NCI-H2196 treated with DMSO at 0.1 percent for 48 hours (cell line): ENCODE measurements at regions not wholly inside any gene's neighbourhood (a gene's known extent, or its start where the extent isn't known, plus 50 kb on each side); places are given as distances from the start of the nearest gene placed in this dataset.

ENCODE experiments used
- DNase-seq: peaks from one replicate; lab custom pipeline; 2025; ENCODE audit not compliant: unreplicated experiment; lab: John Stamatoyannopoulos, UW

DNA sequence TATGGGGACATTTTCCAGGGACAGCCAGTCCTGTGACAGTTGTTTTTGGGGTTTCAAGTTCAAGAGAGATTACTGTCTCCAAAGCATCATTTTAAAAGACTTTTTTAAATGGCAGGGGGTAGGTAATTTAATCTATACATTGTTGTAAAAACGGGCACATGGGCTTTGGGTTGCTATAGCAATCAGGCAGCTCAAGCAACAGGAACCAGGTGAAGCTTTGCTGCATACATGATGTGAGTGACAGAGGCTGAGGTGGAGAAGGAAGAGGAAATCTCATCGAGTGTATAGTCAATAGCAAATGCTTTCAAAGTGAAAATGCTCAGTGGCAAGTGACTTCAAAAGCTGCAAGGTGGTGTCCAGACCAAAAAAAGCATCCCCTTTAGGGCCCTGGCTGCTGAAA is 277.4 kb upstream of the JAG1 start:
- no peak for DNase-seq

DNA sequence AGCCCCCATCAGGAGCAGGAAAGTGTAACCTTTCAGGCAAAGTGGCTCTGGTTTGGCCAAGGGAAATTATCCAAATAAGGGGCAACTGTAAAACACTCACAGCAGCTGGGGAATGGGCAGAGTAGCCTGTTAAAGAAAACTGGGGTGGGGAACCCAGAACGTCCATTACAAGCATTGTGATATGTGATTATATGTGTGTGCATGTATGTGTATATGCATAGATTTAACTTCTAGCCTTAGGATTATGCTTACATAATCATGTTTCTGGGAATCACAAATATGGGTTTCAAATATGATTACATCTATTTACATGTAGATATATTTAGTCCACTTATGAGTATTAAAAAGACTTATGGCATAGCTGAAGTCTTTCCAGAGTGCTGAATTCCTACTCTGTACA is 278.1 kb upstream of the JAG1 start:
- no peak for DNase-seq

DNA sequence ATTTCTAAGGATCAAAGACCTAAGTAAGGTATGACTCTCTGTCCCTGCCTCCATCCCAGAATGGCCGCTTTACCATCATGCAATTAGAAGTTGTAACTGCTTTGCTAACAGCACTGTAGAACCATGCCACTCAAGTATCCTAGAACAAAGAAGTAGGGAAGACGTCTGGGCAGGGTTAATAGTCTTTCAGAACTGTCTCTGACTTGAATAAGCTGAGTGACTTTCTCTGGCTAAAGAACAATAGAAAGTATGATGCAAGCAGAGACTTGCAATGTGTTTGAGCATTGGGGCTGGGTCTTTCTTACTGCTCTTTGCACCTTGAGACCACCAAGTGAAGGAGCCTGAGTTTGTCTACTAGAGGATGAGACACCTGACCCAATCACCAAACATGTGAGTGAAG is 279.6 kb upstream of the JAG1 start:
- no peak for DNase-seq

DNA sequence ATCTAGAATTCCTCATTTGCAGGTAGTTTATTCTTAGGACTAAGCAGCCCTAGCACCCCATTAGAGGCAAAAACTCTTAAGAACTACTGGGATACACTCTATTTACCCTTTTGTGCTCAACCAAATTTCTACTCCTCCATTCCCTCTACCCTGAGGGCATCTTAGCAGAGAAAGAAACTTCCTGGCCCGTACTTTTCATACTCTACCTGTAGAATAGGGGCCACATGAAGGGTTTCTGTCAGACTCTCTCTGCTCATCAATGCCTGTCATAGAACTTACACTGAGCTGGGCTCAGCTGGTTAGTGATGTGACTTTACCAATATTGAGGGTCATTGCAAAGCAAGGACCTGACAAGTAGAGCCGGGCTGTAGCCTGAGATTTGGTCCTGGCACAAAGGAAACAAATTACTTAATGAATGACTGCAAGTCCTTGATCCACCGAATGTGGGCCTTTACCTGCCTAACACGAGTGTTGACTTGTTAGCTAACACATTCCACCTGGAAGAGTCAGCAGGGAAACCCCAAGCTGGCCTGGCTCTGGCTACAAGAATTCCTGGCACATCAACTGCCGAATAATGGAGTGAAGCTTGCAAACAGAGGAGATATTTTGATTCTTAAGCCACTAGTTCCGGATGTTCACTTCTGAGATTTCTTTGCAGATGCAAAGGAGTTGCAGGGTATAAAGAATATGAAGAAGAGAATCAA is 280.5 kb upstream of the JAG1 start:
- no peak for DNase-seq

DNA sequence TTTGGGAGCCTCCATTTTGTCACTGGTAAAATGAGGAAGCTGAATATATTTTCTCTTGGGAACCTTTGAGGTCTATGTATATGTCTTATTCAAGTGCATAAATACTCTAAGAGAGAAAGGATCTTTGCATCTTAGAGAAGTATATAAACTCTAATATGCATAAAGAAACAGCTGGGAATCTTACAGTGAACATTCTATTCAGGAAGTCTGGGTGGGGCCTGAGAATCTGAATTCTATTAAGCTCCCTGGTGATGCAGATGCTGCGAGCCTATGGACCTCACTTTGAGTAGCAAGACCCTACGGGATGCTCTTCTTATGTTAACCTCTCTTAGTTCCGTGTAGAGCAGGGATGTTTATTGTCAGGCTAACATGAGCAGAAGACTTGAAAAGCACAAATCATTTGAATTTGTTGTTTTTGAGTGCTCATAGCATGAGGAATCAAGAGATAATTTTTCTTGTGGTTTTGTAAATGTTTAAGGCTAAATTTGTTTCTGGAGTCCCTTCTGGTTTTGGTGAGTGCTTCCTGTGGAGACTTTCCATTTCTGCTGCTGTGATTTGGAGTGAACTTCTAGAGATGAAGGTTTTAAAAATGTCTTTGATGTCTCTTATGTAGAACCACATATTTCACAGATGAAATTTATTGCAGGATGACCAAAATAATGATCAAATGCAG is 281.2 kb upstream of the JAG1 start:
- no peak for DNase-seq

DNA sequence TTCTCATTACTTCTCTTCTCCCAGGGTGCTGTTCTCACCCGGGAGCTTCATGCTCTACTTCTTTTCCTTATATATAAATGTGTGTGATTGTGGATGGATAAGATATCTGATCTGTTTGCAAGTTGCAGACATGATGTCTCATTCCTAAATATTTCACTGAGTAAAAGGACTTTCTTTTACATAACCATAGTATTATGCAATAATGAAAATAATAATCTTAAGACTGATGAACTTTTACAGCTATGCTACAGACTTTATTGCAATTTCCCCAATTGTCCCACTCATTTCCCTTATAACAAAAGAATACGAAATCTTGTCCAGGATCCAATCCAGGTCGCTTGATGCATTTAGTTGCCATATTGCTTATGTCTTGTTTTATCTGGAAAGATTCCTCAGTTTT is 284.5 kb upstream of the JAG1 start:
- DNase-seq = no peak

DNA sequence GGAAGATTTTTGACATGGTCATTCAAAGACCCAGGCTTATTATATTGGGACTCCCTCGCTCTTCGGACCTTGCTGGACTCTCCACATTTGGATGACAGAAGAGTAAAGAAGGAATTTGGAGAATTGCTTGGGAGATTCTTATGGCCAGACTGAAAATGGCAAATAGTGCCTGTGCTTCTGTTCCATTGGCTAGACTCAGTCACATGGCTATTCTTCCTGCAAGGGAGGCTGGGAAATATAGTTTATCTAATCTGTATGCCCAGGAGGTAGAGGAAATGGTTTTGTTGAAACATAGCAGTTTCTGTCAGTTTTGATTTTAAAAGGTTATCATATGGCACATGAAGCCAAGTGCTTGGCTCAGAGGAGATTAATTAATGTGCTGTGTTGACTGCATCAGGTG is 286.6 kb upstream of the JAG1 start:
- no peak for DNase-seq

DNA sequence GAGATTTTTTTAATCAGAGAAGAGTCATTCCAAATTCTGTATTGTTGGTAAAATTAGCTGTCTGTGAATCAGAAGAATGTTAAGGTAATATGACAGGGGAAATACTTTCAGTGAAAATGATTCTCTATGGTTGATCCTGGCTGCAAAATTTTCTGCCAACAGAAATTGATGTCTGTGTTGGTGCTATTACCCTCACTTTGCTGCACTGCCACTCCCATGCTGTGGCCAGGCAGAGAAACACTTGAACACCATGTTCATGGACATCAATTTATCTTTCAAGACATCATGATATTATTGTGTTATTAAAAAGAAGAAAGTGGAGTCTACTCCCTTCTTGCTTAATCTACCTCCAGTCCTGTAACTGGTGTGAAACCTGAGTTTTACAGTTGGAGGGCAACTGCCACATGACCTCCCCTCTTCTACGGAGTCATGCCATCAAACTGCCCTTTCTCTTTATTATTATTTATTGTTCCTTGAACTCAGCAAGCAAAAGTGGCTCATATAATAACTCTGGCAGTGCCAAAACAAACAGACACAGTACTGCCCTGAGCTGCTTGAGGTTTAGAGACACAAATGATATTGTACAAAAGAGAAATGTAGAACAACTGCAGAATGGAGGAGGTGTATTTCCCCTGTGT is 288.0 kb upstream of the JAG1 start:
- DNase-seq = peak; percentile 56

DNA sequence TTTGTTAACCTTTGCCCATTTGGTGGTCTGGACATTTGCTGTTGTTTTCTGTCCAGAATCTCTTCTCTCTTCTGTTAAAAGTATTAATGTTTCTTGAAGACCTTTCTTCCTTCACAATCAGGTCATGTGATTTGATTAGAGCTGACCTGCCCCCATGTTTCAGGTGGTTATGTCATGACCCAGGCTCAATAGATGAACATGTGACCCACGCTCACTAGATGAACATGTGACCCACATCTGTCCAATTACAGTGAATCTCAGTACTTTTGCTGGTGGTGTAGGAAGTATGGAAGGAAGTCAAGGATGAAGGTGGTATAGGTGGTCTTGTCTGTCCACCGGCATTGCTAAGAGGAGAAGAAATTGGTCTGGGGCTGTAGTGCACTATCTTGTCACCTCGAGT is 289.1 kb upstream of the JAG1 start:
- DNase-seq = no peak

DNA sequence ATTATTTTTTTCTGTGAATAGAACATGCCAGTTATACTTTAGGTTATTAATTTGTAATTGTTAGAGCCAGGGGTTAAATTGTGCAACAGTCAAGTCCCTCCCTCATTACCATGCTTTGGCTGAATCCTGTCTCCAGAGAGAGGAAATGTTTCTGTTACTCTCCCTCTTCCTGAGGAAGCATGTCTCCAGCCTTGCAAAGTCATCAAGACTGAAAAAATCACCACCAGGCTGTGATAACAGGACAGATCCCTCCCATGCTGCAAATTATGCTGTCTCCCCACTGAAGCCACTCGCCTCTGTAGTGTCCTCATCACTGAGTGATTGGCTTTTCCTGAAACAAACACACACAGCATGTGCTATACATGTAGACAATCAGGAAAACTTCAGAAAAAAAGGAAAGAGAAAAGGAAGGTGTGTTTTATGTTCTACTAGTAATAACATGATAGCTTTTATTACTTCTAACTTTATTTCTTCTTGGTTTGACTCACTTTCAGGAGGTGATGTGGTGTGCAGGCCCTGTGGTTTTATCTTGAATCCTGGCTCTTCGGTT is 290.0 kb upstream of the JAG1 start:
- DNase-seq = no peak

DNA sequence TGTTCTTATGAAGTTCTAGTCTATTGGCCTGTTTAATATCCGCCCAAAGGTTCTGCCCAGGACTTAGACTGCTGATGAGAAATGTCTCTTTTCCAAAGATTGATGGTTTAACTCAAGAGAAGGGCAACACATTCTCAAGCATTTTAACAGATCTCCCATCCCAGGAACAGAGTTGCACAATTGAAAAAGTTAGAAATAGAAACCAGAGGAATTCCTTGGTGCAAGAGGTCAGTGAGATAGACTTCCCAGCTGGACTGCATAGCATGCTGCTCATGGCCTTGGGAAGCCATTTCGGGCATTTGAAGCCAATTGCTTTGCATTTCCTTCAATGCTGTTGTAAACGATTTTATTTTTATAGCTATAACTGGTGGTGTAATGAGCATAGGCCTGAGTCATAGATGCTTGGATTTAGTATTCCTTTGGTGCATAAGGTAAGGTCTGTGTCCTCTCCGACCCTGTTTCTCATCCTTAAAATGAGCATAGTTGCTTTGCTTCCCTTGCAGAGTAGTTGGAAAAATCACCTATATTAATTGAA is 292.2 kb upstream of the JAG1 start:
- DNase-seq = no peak

DNA sequence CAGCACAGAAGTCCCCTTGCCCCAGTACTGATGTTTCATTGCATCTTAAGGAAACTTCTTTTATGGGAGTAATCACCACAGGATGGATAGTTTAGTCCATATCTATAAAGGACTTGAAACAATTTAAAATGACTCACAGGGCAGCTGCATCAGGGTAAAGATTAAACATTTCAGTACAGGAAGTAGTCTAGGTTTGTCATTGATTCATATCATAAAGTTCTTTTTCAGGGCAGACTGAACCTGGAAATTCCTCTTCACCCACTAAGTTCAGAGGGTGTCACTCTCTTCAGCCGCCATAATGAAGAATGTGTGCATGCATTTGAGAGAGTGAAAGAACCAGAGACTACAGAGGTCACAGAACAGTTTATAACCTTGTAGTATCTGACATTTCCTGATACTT is 296.3 kb upstream of the JAG1 start:
- no peak for DNase-seq

DNA sequence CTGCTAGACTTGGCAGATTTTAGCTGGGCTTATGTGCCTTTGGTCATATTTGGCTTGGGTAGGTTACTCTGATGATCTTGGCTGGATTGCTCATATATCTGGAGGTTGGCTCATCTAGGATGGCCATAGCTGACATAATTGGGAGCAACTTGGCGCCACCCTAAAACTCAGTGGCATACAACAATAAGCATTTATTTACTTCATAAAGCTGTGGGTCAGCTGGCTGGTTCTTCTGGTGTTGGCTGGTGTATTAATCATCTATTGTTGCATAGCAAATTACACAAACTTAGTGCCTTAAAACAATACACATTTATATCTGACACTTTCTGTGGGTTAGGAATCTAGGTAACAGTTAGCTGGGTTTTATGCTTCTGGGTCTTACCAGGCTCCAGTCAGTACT is 297.3 kb upstream of the JAG1 start:
- DNase-seq = no peak

DNA sequence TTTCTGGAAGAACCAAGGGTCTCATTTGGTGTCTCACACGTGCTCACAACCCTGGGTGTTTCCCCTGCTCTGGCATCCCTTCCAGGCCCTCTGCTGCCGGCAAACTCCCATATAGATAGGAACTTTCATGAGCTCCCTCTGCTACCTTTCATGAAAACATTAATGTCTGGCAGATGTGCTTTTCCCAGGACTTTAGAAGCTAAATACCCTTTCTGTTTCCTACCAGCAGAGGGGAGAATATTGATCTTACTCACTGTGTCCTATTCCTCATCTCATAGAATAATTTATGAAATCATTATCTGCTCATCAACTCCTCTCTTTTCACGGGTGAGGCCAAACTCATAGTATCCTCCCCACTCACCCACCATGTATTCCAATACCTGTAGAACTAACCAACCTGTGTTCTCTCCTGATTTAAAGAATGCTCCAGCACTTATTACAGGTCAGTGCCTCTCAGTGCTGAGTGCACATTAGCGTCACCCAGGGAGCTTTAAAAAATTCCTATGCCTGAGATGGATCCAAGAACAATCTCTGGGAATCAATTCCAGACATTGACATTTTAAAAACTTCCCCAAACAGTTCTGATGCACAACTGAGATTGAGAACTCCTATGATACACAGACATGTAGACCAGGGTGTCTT is 298.5 kb upstream of the JAG1 start:
- DNase-seq = no peak

DNA sequence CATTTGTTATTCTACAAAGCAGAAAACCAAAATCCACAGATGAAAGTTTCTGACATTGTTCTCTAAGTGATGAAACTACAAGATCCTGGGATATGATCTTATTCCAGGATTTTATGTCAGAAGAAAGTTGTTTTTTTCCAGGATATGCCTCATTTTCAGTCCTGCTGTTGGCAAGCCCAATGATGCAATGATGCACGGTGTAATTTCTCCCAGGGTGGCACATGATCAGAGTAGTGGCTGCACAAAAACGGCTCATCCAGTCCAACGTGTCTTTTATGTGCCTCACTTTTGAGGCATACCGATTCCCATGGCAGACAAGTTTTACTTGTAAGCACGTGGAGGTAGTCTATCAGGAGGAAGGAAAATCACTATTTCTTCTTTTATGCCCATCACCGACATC is 302.3 kb upstream of the JAG1 start:
- no peak for DNase-seq

DNA sequence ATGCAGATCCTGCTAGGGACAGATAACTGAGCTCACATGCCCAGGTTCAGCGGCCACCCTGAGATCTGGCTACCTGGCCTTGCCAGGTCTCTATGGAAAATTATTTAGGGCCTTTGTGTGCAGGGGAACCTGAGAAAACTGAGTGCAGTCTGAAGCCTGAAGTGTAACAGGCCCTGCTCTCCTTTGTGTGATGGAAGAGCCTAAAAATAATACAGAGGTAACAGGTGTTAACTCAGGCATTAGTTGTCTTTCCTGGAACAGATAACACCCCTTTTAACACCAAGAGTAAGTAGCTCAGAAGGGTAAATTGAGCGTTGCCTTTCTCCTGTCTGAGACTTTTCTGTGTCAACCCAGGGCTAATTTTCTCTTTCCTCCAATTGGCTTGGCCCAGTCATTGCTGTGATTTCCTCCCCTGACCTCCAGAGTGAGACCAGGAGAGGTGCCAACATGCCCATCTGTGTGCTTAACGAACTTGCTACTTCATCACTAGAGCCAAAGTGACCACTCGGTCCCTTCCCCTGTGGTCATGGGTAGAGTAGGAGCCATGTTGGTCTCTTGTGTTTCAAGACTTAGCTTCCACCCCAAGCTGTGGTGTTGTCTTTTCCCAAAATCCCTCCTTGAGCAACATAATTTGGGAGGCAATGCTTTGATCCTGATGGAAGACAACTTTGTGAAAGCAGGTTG is 304.4 kb upstream of the JAG1 start:
- no peak for DNase-seq

DNA sequence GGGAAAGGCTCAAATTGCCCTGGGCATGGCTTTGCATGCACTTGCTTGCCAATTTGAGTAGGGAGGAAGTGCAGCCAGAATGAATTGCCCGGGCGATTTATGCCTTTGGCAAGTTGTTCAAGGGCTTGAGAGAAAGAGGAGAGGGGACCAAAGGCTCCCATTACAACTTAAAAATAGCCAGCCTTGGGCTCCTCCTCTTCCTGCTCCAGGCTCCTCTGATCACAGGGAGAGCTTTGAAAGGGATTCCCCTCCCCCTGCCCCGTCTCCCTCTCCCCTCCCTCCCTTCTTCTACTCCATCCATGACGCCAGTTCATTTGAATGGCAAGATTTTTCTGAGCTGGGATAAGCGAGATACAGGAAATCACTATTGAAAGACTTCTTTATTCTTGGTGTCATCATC is 304.9 kb upstream of the JAG1 start:
- DNase-seq = peak; percentile 32

DNA sequence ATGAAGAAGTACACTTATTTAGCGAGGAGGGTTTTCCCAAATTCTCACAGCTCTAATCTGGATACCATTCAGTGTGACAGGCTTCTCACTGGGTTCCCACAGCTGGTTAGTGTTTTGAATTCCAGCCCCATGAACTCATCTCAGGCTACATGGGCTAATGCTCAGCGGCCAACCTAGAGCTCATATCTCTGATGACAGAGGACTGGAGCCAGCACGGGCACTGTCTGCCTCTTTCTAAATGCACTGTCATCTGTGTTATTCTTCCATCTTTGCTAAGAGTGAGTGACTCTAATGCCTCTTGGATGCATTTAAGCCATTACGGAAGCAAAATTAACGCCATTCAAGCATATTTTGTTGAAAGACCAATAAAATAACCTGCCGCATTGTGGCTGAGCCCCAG is 308.9 kb upstream of the JAG1 start:
- DNase-seq = no peak

DNA sequence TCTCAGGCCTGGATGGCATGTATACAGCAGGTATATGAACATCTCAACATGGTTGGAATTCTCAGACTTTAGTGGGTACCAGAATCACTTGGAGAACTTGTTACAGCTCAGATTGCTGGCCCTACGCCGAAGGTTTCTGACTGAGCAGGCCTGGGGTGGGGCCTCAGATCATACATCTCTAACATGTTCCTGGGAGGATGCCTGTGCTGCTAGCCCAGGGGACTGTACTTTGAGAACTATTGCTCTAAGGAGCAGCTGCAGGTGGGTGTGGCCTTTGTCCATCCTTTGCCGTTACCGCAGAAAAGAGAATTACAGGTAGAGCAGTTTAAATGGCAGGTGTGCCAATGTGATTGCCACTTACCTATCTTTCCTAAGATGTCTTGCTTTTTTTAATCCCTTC is 310.5 kb upstream of the JAG1 start:
- no peak for DNase-seq

DNA sequence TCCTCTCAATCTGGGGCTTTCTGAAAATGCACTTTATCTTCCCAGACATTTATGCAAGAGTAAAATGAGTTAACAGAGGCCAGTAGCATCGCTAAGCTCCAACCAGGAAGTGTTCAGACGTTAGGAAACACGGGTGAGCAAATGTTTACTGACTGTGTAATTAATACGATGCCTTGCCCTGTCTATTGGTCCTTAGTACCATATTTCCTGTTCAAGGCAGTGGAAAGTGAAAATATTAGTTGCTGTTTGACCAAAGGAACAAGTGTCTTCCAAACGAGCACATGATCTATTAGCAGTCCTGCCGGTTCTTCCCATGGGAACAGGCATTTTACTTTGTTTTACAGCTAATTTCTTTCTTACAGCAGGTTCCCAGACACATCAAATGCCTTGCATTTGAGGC is 311.1 kb upstream of the JAG1 start:
- peak; percentile 13 for DNase-seq

DNA sequence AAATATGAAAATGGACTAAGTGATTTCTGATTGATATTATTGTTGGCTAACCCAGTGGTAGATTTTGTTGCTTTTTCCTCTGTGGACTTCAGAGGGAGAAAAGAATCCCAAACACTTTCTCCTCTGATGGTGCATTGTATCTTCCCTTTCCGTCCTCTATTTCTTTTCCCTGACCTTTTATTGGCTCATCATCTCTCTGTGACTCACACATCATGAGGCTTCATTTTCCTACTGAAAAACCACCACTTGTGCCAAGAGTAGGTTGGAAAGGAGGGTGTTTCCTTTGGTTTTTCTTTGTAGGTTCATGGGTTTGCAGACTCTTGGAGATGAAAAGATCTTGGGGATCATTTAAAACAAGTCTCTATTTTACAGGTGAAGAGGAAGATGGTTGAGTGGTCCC is 311.7 kb upstream of the JAG1 start:
- DNase-seq = no peak
